GM04503 (cell line): ENCODE measurements at regions not wholly inside any gene's neighbourhood (a gene's known extent, or its start where the extent isn't known, plus 50 kb on each side); places are given as distances from the start of the nearest gene placed in this dataset.

Experiments used
- DNase-seq: peaks from one replicate; pipeline ENCODE4 v3.0.0-alpha.2; 2012; ENCODE audit warnings: low read depth

DNA sequence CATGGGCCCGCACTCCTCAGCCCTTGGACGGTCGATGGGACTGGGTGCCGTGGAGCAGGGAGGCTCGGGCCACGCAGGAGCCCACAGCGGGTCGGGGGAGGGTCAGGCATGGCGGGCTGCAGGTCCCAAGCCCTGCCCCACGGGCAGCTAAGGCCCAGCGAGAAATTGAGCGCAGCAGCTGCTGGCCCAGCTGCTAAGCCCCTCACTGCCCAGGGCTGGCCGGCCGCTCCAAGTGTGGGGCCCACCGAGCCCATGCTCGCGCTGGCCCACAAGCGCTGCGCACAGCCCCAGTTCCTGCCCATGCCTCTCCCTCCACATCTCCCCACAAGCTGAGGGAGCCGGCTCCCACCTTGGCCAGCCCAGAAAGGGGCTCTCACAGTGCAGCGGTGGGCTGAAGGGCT, 259.4 kb downstream of the VGLL3 start:
- no peak for DNase-seq

DNA sequence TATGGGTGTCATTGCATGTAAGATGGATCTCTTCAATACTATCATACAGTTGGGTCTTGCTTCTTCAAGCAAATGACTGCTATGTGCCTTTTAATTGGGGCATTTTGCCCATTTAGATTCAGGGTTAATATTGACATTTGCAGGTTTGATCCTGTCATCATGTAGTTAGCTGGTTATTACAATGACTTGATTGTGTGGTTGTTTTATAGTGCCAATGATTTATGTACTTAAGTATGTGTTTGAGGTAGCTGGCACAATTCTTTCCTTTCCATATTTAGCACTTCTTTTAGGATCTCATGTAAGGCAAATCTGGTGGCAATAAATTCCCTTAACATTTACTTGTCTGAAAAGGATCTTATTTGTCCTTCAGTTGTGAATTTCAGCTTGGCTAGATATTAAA, 267.5 kb downstream of the VGLL3 start:
- DNase-seq = no peak

DNA sequence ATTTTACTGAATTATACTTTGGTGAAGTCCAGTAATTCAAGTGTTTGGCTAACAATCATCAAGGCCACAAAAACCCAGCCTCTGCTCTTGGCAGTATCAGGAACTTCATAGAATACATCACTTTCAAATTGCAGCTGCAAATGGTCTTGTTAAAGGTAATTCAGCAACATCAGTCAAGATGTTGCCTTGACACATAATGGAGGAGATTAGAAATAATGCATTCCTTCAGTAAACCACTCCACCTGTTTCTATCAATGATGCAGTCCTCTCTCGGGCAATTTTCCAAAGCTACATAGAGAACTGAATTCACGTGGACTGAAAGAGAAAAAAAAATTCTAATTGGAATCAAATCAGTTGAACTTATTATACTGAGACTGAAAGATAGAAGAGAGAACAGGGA, 279.3 kb downstream of the VGLL3 start:
- DNase-seq = no peak

DNA sequence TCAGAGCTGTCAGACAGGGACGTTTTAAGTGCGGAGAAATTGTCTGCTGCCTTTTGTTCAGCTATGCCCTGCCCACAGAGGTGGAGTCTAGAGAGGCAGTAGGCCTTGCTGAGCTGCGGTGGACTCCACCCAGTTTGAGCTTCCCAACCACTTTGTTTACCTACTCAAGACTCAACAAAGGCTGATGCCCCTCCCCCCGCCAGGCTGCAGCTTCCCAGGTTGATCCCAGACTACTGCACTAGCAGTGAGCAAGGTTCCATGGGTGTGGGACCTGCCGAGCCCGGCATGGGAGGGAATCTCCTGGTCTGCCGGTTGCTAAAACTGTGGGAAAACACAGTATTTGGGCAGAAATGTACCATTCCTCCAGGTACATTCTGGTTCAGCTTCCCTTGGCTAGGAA, 282.1 kb downstream of the VGLL3 start:
- DNase-seq = no peak

DNA sequence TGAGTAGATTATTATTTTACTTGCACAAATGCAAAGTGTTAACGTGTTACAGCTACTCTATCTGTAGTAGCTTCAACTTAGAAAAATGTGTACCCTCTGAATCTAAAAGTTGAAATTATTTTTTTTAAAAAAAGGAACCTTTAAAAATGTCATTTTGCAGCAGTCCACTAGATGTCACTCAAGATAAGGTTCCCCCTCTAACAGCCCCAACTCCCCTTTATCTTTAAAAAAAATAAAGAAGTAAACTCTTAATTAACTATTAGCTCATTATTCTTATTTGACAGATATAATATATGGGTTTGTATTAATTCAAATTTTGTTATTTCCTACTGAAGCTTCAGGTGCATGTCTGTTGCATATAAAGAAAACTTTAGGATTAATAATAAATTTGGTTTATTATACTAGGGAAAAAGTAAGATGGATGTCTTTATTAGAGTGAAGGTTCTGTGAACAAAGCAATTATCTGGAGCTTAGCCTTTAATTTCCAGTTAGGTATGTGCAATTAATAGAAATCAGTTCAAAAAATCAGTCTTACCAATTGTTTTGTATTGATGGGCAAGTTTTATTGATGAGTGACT, 288.5 kb downstream of the VGLL3 start:
- no peak for DNase-seq

DNA sequence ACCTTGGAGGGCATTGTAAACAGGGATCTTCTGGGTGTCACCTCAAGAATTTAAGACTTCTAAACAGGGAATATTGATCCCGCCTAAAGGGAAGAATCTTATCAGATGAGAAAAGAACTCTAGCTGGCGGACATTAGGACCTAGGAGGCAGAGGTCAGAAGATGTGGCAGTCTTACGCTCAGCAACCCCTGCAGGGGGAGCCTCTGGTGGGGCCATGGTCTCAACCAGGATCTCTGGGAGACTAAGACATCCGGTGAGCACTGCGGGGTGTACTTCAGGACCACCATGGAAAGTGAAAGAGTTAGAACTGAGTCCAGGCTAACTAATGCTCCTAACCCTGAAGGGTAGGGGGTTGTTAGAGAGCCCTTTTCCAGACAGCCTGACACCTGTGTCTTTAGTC, 295.2 kb downstream of the VGLL3 start:
- no peak for DNase-seq

DNA sequence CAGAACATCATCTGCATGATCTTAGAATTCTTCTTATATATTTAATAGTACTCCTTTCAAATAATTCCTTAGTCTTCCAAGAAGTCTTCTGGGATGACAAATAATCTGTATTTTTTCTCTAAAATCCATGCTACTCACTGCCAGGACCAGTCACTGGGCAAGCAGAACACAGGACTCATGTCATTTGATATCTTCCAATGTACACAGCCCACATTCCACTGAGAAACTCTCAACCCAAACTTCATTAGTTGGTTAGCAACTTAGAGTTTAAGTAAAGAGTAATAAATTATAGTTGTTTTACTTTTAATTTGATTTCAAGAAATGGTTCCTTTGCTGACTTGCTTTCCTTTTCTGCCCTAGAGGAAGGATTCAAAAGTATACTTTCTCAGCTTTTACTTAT, 317.0 kb downstream of the VGLL3 start:
- DNase-seq = no peak

DNA sequence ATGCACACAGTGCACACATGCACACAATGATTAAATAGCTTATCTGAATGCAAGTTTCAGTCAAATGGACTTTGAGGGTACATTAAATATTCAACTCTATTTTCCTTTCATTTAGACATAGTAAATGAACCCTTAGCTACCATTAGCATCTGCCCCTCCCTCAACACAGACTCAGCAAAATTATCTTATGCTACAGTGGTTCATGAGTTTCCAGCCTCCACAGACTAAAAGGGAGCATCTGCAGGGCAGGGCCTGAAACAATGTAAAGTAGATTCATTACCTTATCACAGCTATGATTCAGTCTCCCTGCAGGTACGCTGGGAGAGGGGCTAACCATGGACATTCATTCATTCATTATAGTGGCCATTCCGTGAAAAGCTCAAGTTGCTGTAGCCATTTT, 329.1 kb downstream of the VGLL3 start:
- DNase-seq = no peak

DNA sequence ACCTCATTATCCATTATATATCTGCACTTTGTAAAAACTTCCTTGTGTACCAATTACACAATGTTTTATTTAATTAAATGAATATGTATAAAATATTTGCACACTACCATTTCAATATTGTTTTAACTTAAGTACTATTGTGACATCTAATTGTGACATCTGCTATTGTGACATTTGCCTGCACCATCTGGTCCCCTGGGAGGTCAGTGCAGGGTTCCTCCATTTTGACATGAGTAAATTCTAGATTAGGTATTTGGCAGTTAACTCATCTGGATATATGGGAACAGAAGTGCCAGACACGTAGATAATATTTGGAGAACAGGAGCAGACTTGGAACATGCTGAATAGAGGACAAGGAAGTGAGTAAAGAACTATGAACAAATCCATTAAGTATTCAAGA, 332.1 kb downstream of the VGLL3 start:
- DNase-seq = no peak

DNA sequence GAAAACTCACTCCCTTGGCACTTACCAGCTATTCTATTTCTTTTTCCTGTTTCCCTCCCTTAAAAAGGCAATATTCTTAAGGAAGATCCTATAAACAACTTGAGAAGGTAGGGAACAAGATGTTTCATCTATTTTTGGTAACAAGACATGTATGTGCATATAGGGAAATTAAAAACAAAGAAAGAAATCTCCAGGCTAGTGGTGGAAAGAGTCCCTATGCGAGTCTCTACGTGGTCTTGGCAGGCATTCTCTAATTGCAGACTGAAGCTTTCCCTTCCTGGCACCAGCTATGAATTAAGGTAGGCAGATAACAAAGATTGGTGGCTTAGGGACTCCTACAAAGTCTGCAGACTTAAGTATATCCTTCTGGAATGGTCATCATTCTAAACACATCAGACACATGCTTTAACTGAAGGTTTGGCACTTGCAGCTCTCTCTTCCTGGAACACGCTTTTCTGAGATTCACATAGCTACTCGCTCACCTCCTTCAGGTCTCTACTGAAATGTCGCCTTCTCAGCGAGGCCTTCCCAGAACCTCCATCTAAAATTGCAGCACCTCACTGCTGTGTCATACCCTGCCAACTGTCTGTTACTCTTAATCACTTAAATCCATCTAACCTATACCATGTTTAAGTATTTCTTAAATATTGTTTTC, 336.0 kb downstream of the VGLL3 start:
- DNase-seq = no peak

DNA sequence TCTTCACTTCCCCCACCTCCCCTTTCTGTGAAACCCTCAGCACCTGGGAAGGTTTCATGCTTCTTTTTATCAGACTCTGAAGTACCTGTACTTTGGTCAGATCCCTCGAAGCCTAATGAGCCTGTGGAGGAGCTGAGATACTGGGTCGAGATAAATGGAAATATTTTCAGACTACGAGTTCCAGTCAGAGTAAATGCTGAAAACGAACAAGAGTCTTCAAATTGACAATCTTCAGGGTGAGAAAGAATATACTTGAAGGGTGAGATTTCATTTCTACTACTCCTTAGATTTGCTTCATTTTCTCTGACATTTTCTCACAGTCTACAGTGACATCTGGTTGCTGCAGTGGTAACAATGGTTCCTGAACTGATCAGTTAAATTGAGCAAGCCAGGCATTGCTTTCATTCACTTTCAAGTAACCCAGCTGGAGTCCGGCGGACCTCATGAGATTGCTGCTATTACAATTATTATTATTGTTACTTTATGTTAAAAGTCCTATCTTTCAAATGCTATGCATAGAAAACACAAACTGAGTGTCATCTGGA, 337.2 kb downstream of the VGLL3 start:
- no peak for DNase-seq

DNA sequence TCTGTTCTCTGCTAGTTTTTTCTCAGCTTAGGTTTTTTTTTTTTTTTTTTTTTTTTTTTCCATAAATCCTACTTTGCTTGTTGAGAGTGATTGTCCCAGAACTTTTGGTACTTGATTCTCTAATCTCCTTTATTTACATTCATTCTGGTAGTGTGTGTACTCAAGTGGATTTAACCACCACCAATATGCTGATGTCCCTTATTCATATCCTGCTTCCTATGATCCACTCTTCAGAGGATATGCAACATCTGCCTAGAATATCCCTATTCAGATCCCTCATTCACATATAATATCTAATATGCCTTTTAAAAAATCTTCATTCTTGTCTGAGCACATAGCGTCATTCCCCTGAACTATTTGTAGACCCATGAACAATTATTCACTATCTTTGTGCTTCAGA, 342.9 kb downstream of the VGLL3 start:
- DNase-seq = no peak

DNA sequence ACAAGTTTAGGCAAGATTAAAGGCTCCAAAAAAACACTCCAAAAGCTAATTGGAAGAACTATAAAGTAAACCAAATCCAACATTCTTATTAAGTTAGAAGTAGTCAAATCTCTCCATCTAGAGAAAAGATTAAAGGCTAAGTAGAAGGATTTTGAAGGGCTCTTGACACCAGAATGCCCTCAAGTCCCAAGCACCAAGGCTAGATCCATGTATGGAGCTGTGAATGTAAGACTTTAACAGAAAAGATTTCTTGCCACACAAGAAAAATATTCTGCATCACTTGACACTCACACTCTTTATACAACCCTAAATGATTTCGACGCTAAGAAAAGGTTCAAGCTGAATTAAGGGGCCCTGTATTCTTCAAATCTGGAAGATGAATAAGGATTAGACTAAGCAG, 345.2 kb downstream of the VGLL3 start:
- DNase-seq = no peak

DNA sequence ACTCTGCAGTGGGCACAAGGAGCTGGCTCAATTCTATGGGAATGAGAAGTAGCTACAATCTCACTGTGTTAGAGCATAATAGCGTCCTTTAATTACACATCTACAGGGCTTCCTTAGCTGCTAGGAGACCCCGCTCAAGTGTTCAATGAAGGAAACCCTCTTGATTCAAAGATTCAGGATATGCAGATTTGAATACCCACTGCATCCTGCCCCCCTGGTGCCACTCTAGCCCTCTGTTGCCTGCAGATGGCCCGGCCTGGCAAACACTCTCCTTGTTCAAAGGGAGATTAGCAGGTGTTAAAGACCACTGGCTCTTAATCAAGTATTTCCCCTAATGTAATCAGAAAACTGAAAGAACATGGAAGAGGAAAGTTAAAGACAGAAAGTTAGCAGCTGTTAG, 356.6 kb downstream of the VGLL3 start:
- no peak for DNase-seq

DNA sequence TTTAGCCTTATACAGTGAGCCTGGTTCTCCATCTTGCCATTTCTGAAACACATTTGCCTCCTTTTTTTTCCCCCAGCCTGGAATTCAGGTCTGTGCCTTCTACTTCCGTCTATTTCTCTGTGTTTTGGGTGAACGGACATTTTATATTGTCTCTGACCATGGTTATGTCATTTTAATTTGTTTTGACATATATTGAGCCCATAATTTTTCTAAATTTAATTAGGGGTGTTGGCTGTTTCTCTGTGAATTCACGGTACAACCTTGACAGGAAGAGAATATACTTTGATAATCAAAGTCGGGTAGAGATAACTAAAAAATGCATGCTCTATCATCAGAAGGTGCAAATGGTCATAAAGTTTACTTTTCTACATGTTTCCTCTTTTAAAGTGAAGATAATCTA, 361.4 kb downstream of the VGLL3 start:
- DNase-seq = no peak

DNA sequence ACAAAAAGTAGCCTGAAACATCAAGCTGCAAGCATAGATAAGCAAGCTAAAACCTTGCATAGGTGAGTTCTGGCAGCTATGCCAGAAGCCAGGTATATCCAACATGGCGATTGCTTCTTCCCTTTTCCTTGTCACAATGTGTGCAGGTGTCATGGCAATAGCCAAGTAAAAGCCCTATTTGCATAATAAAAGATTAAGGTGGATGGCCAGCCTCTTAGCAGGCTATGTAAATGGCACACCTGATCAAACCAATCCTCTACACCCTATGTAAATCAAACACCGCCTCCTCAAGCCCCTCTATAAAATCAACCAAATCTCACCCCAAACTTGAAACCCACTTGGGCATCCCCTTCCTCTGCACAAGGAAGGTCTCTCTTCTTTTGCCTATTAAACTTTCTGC, 366.8 kb downstream of the VGLL3 start:
- DNase-seq = no peak

DNA sequence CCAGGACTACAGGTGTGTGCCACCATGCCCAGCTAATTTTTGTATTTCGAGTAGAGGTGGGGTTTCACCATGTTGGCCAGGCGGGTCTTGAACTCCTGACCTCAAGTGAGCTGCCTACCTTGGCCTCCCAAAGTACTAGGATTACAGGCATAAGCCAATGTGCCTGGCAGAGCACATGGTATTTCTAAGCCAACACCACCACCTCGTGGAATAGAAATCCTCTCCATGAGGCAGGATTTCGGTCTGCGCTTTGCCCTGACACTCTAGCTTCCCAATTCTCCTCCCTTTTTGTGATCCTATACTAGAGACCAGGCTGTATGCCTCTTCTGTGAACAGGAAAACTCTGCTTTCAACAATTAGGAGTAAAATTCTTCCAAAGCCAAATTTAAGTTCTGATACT, 372.2 kb downstream of the VGLL3 start:
- DNase-seq = no peak

DNA sequence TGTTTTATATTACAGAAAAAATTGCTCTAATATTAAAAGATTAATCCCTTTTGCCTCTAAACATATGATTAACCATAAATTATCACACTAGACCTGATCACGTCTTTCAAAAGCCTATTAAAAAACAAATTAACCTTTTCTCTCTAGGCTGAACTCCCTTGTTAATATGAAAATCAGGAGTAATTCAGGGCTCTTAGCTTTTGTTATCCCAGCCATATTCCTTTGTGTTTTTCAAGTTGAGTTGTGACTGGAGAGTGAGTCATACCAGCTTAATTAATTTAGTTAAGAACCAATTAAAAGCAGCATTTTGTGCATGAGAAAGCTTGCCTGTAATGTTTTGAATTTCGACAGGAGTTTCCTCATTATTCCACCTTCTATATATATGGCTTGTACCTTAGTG, 385.8 kb downstream of the VGLL3 start:
- DNase-seq = no peak

DNA sequence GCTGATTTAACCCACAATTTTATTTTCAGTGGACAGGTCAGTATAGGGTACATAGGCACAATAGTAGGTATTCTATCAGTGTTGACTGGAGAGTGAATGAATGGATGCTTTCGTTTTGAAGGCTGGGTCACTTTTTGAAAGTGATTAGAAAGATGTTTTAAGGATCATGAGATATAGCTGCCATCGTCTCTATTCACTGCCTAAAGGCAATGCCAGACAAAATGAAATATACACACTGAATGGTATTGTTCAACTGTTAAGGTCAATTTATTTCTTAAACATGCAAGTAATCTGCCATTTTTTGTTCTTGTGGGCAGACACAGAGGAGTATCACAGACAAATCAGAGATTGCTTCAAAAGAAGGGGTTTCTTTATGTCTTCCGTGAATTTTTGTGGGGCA, 395.3 kb downstream of the VGLL3 start:
- no peak for DNase-seq

DNA sequence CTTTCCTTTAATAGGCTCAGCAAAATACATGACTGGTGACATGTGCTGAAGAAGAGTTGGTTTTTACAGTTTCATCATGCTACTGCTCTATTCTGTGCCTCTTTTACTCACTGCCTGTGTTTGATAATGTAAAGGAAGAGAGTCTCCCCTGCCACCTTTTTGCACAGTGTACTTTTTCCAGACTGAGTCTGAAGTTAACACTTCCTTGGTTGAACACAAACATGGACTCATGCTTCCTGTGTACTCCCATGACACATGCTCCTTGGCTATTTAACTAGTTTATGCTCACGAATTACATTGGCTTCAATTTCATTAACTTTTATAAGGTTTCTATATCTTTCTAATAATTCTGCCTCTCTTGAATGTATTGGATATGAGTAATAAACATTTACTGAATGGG, 396.1 kb downstream of the VGLL3 start:
- no peak for DNase-seq

DNA sequence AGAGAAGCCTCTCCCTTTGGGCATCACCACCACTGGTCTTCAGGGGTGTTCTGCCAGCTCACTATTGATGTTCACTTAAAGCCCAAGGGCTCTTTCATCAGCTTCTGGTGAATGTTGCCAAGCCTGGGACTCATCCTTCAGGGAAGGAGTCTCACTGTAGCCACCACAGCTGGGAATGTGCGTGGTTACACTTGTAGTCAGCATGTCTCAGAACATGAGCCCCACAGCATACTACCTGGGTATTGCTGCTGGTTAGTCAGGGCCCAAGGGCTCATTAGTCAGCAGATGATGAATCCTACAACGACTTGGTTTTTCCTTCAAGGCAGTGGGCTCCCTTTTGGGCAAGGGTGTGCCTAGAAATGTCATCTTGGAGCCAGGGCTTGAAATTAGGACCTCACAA, 412.9 kb downstream of the VGLL3 start:
- no peak for DNase-seq

DNA sequence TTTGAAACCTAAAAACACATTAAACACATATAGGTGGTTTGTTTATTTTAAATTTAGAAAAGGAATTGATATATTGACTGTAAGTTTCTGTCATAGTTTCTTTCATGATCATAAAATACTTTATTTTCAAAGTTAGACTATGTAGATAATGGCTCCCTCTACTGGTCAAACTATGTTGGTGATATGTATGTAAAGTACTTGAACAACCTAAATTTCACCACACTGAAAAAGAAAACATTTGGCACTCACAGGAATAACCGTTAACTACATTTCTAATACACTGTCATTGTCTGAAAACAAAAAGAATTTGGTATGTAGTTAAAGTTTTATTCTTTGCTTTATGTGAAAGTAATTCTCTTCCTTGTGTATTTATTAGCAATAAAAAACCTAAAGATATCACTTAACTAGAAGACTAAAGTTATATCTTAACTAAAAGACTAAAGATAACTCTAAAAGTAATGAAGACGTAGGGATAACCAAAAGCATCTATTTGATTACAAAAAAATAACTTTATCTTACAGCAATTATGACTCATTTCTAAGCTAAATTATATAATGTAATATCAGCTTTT, 427.5 kb downstream of the VGLL3 start:
- peak; percentile 3 for DNase-seq

DNA sequence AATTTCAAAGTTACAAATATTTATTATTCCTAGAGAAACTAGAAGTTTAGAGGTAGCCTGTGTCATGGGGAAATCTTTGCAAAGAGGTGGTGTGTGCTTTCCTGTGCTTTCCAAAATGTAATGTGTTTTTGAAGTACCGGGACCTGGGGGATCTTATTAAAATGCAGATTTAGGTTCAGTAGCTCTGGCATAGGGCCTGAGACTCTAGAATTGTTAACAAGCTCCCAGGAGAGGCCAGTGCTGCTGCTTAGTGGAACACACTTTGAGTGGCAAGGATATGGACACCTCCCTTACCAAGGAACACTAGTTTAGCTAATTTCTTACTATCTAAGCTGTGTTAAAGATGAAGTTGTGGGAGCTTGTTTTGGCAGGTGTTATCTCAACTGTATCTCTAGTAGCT, 428.9 kb downstream of the VGLL3 start:
- DNase-seq = no peak

DNA sequence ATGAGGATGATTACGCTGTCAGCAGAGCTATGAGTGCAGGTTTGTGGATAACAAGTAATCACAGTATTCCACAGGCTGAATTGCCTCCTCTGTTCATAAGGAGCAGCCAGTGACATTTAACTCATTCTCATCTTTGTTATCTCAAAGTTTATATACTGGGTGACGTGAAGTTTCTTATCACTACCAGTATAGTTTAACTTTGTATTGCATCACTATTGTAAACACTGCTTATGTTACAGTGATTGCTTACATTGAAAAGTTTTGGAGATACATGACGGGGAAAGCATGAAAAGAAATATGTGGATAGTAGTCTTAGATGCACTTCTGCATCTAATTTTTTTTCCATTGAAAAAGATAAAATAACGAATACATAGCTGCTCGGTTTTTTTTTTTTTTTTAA, 429.7 kb downstream of the VGLL3 start:
- no peak for DNase-seq
